Parathyroid adenoma (tissue), 2 donors: ENCODE measurements at regions not wholly inside any gene's neighbourhood (a gene's known extent, or its start where the extent isn't known, plus 50 kb on each side); places are given as distances from the start of the nearest gene placed in this dataset.

ENCODE experiments used
- H2AFZ ChIP-seq: fragments of 300-600 bp; sonication (generic); one replicate; pipeline ENCODE4 v1.7.0; 2017; ENCODE audit warnings: antibody characterized with exemption, mild to moderate bottlenecking
- H3K27ac ChIP-seq: fragments of 300-600 bp; sonication (generic); one replicate; pipeline ENCODE4 v1.7.0; 2017
- H3K27me3 ChIP-seq: fragments of 300-600 bp; sonication (generic); one replicate; pipeline ENCODE4 v1.7.0; 2017; ENCODE audit warnings: low read length; ENCODE audit not compliant: control insufficient read depth, insufficient read depth
- H3K36me3 ChIP-seq: fragments of 300-600 bp; sonication (generic); one replicate; pipeline ENCODE4 v1.7.0; 2017; ENCODE audit warnings: low read length; ENCODE audit not compliant: control insufficient read depth, insufficient read depth
- H3K4me1 ChIP-seq: fragments of 300-600 bp; sonication (generic); one replicate; pipeline ENCODE4 v1.7.0; 2017; ENCODE audit warnings: control low read depth
- H3K4me2 ChIP-seq: fragments of 300-600 bp; sonication (generic); one replicate; pipeline ENCODE4 v1.7.0; 2017; ENCODE audit warnings: low read length
- H3K4me3 ChIP-seq: fragments of 300-600 bp; sonication (generic); one replicate; pipeline ENCODE4 v1.7.0; 2017; ENCODE audit warnings: low read depth, low read length
- H3K79me2 ChIP-seq: fragments of 300-600 bp; sonication (generic); one replicate; pipeline ENCODE4 v1.7.0; 2017; ENCODE audit warnings: control low read depth
- H3K9ac ChIP-seq: fragments of 300-600 bp; sonication (generic); one replicate; pipeline ENCODE4 v1.7.0; 2017; ENCODE audit warnings: mild to moderate bottlenecking
- H3K9me3 ChIP-seq: fragments of 300-600 bp; sonication (generic); one replicate; pipeline ENCODE4 v1.7.0; 2017; ENCODE audit warnings: low read length; ENCODE audit not compliant: control insufficient read depth
- CTCF ChIP-seq: fragments of 300-600 bp; sonication (generic); IDR thresholded peaks from one replicate; pipeline ENCODE4 v1.7.0; 2017; ENCODE audit warnings: antibody characterized with exemption, mild to moderate bottlenecking
- donor health status: primary hyperparathyroidism.

- H3K27me3 ChIP-seq: no peaks in the 10 kb centered on the region
- H3K9me3 ChIP-seq: no peaks in the 10 kb centered on the region
- no peak overlapping the region for H2AFZ ChIP-seq
- no peak for TF ChIP-seq CTCF
- H3K4me2 ChIP-seq: no peak overlapping the region
- no peaks in the 10 kb centered on the region for H3K79me2 ChIP-seq
- H3K4me1 ChIP-seq: no peaks in the 10 kb centered on the region
- H3K27ac ChIP-seq: no peak overlapping the region
- no peak overlapping the region for H3K4me3 ChIP-seq
- no peak overlapping the region for H3K9ac ChIP-seq
- no peaks in the 10 kb centered on the region for H3K36me3 ChIP-seq
These were observed 183.2 kb downstream of the UXS1 start for GRCh38 chr2:106010818-106011355.

- Histone ChIP-seq H3K9ac (no peak overlapping the region), H3K27ac (no peak overlapping the region), H3K4me1 (no peaks in the 10 kb centered on the region), H3K36me3 (no peaks in the 10 kb centered on the region), H3K27me3 (no peaks in the 10 kb centered on the region), H3K4me2 (no peak overlapping the region), H2AFZ (no peak overlapping the region), H3K4me3 (no peak overlapping the region), H3K79me2 (no peaks in the 10 kb centered on the region), H3K9me3 (no peaks in the 10 kb centered on the region)
- TF ChIP-seq CTCF: no peak
These were observed 185.0 kb downstream of the UXS1 start for GRCh38 chr2:106009096-106009495.

GRCh38 chr2:106004851-106005250 lies 189.2 kb downstream of the UXS1 start:
- H3K36me3 ChIP-seq: no peaks in the 10 kb centered on the region
- no peak overlapping the region for H2AFZ ChIP-seq
- H3K9ac ChIP-seq: no peak overlapping the region
- TF ChIP-seq CTCF: no peak
- no peak overlapping the region for H3K4me2 ChIP-seq
- H3K27ac ChIP-seq: no peak overlapping the region
- no peaks in the 10 kb centered on the region for H3K27me3 ChIP-seq
- H3K9me3 ChIP-seq: no peaks in the 10 kb centered on the region
- H3K4me1 ChIP-seq: no peaks in the 10 kb centered on the region
- H3K79me2 ChIP-seq: no peaks in the 10 kb centered on the region
- no peak overlapping the region for H3K4me3 ChIP-seq

GRCh38 chr2:105999211-105999989 lies 194.7 kb downstream of the UXS1 start:
- Histone ChIP-seq H3K27ac (no peak overlapping the region), H3K4me2 (no peak overlapping the region), H3K36me3 (no peaks in the 10 kb centered on the region), H3K9ac (no peak overlapping the region), H3K9me3 (no peaks in the 10 kb centered on the region), H3K79me2 (no peaks in the 10 kb centered on the region), H3K4me1 (no peaks in the 10 kb centered on the region), H3K4me3 (no peak overlapping the region), H2AFZ (no peak overlapping the region), H3K27me3 (no peaks in the 10 kb centered on the region)
- TF ChIP-seq CTCF: no peak

GRCh38 chr2:105997711-105998110 lies 196.4 kb downstream of the UXS1 start:
- Histone ChIP-seq H3K4me3 (no peak overlapping the region), H3K9ac (no peak overlapping the region), H3K4me2 (no peak overlapping the region), H3K27ac (no peak overlapping the region), H3K4me1 (no peaks in the 10 kb centered on the region), H2AFZ (no peak overlapping the region), H3K79me2 (no peaks in the 10 kb centered on the region), H3K27me3 (no peaks in the 10 kb centered on the region), H3K9me3 (no peaks in the 10 kb centered on the region), H3K36me3 (no peaks in the 10 kb centered on the region)
- TF ChIP-seq CTCF: no peak
